H1 (cell line): ENCODE measurements at regions not wholly inside any gene's neighbourhood (a gene's known extent, or its start where the extent isn't known, plus 50 kb on each side); places are given as distances from the start of the nearest gene placed in this dataset.

ENCODE experiments used
- CTCF ChIA-PET: fragments of 300-600 bp; sonication (Branson Sonifier 250); formaldehyde crosslinking; loops from one replicate; lab custom pipeline; 2021; ENCODE audit not compliant: partially characterized antibody; lab: Charles Lee
- POLR2A ChIA-PET: fragments of 300-600 bp; sonication (Branson Sonifier 250); formaldehyde crosslinking; loops from one replicate; lab custom pipeline; 2021; ENCODE audit warnings: inconsistent platforms; ENCODE audit not compliant: partially characterized antibody; lab: Charles Lee
- DNase-seq, 2 experiments: peaks; one replicate each; pipeline versions ENCODE4 v3.0.0 to v3.0.0-alpha.2; 2010 to 2022; ENCODE audit warnings: low spot score in 2 of 2, low read depth in 1 of 2, mixed read lengths in 1 of 2
- FAIRE-seq: peaks from 2 replicates; lab custom pipeline; 2011; peaks lifted over from hg19 to GRCh38; lab: Jason Lieb, UNC
- H2AFZ ChIP-seq: 2 replicates; pipeline ENCODE4 v1.8.1; 2012; ENCODE audit warnings: low read length, inconsistent platforms
- H2AK5ac ChIP-seq: 2 replicates; pipeline ENCODE4 v1.6.1; 2013; ENCODE audit warnings: low read depth, low read length
- H2BK120ac ChIP-seq: replicated peaks from 2 replicates; pipeline ENCODE3; 2013; ENCODE audit warnings: low read depth, low read length, inconsistent platforms
- H2BK12ac ChIP-seq: 2 replicates; pipeline ENCODE4 v1.6.1; 2013; ENCODE audit warnings: low read depth, low read length
- H2BK15ac ChIP-seq: 2 replicates; pipeline ENCODE4 v1.6.1; 2013; ENCODE audit warnings: low read length
- H2BK20ac ChIP-seq: 2 replicates; pipeline ENCODE4 v1.6.1; 2013; ENCODE audit warnings: low read length
- H2BK5ac ChIP-seq: 2 replicates; pipeline ENCODE4 v1.6.1; 2013; ENCODE audit warnings: low read depth, low read length
- H3K14ac ChIP-seq: 2 replicates; pipeline ENCODE4 v1.6.1; 2013; ENCODE audit warnings: inconsistent platforms; ENCODE audit not compliant: insufficient read length
- H3K18ac ChIP-seq: 2 replicates; pipeline ENCODE4 v1.6.1; 2013; ENCODE audit warnings: low read length; ENCODE audit errors: extremely low read depth
- H3K23ac ChIP-seq: 2 replicates; pipeline ENCODE4 v1.6.1; 2013; ENCODE audit warnings: inconsistent platforms; ENCODE audit not compliant: insufficient read length
- H3K23me2 ChIP-seq: 2 replicates; pipeline ENCODE4 v1.6.1; 2013; ENCODE audit warnings: low read depth, low read length
- H3K27ac ChIP-seq: 2 replicates; pipeline ENCODE4 v1.6.1; 2011; ENCODE audit warnings: low read depth, low read length, inconsistent platforms
- H3K27me3 ChIP-seq, 4 experiments: replicated peaks in 1 of 4; 1 replicate in 1 of 4; 2 replicates in 3 of 4; pipeline versions ENCODE4 v1.6.1 to v1.8.1; 2011 to 2013; ENCODE audit warnings: low read length in 3 of 4, mild to moderate bottlenecking in 3 of 4, inconsistent platforms in 2 of 4, mixed read lengths in 2 of 4, moderate library complexity in 1 of 4; ENCODE audit not compliant: control insufficient read depth in 3 of 4, insufficient read depth in 3 of 4; ENCODE audit errors: extremely low read depth in 1 of 4
- H3K36me3 ChIP-seq, 4 experiments: 2 replicates each; pipeline versions ENCODE4 v1.6.1 to v1.8.1; 2011 to 2013; ENCODE audit warnings: mild to moderate bottlenecking in 4 of 4, low read length in 3 of 4, moderate library complexity in 2 of 4, control low read depth in 1 of 4, inconsistent platforms in 1 of 4; ENCODE audit not compliant: insufficient read depth in 4 of 4, control insufficient read depth in 2 of 4
- H3K4ac ChIP-seq: replicated peaks from 2 replicates; pipeline ENCODE3; 2013; ENCODE audit warnings: low read length, low read depth, mixed read lengths, inconsistent platforms; ENCODE audit not compliant: insufficient read length
- H3K4me1 ChIP-seq, 4 experiments: replicated peaks in 1 of 4; 1 replicate in 1 of 4; 2 replicates in 3 of 4; pipeline versions ENCODE4 v1.6.1 to v1.8.1; 2011 to 2013; ENCODE audit warnings: low read length in 3 of 4, inconsistent platforms in 2 of 4, mixed read lengths in 1 of 4; ENCODE audit not compliant: insufficient read depth in 4 of 4, control insufficient read depth in 3 of 4
- H3K4me2 ChIP-seq, 2 experiments: 2 replicates each; pipeline versions ENCODE4 v1.6.1 to v1.8.1; 2011 to 2013; ENCODE audit warnings: low read depth in 2 of 2, low read length in 2 of 2, control low read depth in 1 of 2, inconsistent platforms in 1 of 2, mild to moderate bottlenecking in 1 of 2; ENCODE audit not compliant: insufficient read depth in 1 of 2
- H3K4me3 ChIP-seq, 4 experiments: fragments of 200-600, 300-600 bp in 1 of 4; sonication (generic), shearing (Covaris generic), sonication (Bioruptor Twin) in 1 of 4; 2 replicates each; pipeline versions ENCODE4 v1.5.1 to v1.8.1; 2011 to 2016; ENCODE audit warnings: low read length in 4 of 4, low read depth in 3 of 4, control low read depth in 2 of 4, inconsistent platforms in 2 of 4, mild to moderate bottlenecking in 2 of 4, mixed read lengths in 1 of 4, moderate library complexity in 1 of 4; ENCODE audit not compliant: insufficient read depth in 2 of 4; ENCODE audit errors: extremely low read depth in 1 of 4
- H3K56ac ChIP-seq: replicated peaks from 2 replicates; pipeline ENCODE3; 2013; ENCODE audit warnings: low read depth, mild to moderate bottlenecking, mixed read lengths, low read length, inconsistent platforms; ENCODE audit not compliant: insufficient read length
- H3K79me1 ChIP-seq: 2 replicates; pipeline ENCODE4 v1.6.1; 2013; ENCODE audit warnings: low read depth, low read length, control low read depth
- H3K79me2 ChIP-seq, 2 experiments: 2 replicates each; pipeline versions ENCODE4 v1.6.1 to v1.8.1; 2012 to 2013; ENCODE audit warnings: low read length in 2 of 2, mild to moderate bottlenecking in 2 of 2, inconsistent platforms in 1 of 2; ENCODE audit not compliant: insufficient read depth in 2 of 2, control insufficient read depth in 1 of 2
- H3K9ac ChIP-seq, 4 experiments: replicated peaks in 1 of 4; 1 replicate in 1 of 4; 2 replicates in 3 of 4; pipeline versions ENCODE4 v1.6.1 to v1.8.1; 2011 to 2013; ENCODE audit warnings: low read depth in 3 of 4, low read length in 3 of 4, control low read depth in 2 of 4, mild to moderate bottlenecking in 2 of 4, moderate library complexity in 2 of 4, inconsistent platforms in 1 of 4; ENCODE audit errors: extremely low read depth in 1 of 4
- H3K9me3 ChIP-seq, 2 experiments: 2 replicates each; pipeline versions ENCODE4 v1.6.1 to v1.8.1; 2012 to 2013; ENCODE audit warnings: mild to moderate bottlenecking in 2 of 2, moderate library complexity in 2 of 2, control low read depth in 1 of 2, inconsistent platforms in 1 of 2, low read depth in 1 of 2, low read length in 1 of 2, mixed read lengths in 1 of 2; ENCODE audit not compliant: insufficient read depth in 2 of 2
- H4K20me1 ChIP-seq, 2 experiments: replicated peaks in 1 of 2; 2 replicates each; pipeline versions ENCODE3 to v1.8.1; 2011 to 2013; ENCODE audit warnings: inconsistent platforms in 2 of 2, low read length in 2 of 2, mild to moderate bottlenecking in 1 of 2; ENCODE audit not compliant: insufficient read depth in 2 of 2, control insufficient read depth in 1 of 2
- H4K5ac ChIP-seq: 2 replicates; pipeline ENCODE4 v1.6.1; 2013; ENCODE audit warnings: low read length, low read depth, mixed read lengths, inconsistent platforms; ENCODE audit not compliant: insufficient read length
- H4K8ac ChIP-seq: 2 replicates; pipeline ENCODE4 v1.8.0; 2013; ENCODE audit warnings: mild to moderate bottlenecking, moderate library complexity, low read length, inconsistent platforms; ENCODE audit not compliant: insufficient read depth; ENCODE audit errors: extremely low read depth
- H4K91ac ChIP-seq: replicated peaks from 2 replicates; pipeline ENCODE3; 2013; ENCODE audit warnings: low read length, mixed read lengths, inconsistent platforms; ENCODE audit not compliant: insufficient read length
- ATF3 ChIP-seq: IDR thresholded peaks from 2 replicates; pipeline ENCODE4 v1.6.1; 2011; ENCODE audit warnings: low read depth, mild to moderate bottlenecking, low read length; ENCODE audit not compliant: insufficient read depth
- BACH1 ChIP-seq: IDR thresholded peaks from 2 replicates; pipeline ENCODE4 v1.6.1; 2012; ENCODE audit warnings: low read length, improper control_type of control experiment
- BRCA1 ChIP-seq: IDR thresholded peaks from 2 replicates; pipeline ENCODE4 v1.6.1; 2012; ENCODE audit warnings: low read depth, low read length, improper control_type of control experiment
- CBX5 ChIP-seq: fragments of 300-800, 300-1000 bp; sonication (generic); IDR thresholded peaks from 2 replicates; pipeline ENCODE4 v1.7.1; 2016; ENCODE audit warnings: antibody characterized with exemption, low read length, low read depth
- GABPA ChIP-seq: IDR thresholded peaks from 2 replicates; pipeline ENCODE4 v1.6.1; 2011; ENCODE audit warnings: mild to moderate bottlenecking, low read length, moderate library complexity, borderline replicate concordance; ENCODE audit not compliant: insufficient read depth
- GTF2F1 ChIP-seq: IDR thresholded peaks from 2 replicates; pipeline ENCODE4 v1.6.1; 2012; ENCODE audit warnings: low read depth, low read length, improper control_type of control experiment, borderline replicate concordance
- JUN ChIP-seq: IDR thresholded peaks from 2 replicates; pipeline ENCODE4 v1.6.1; 2011; ENCODE audit warnings: low read depth, mild to moderate bottlenecking, improper control_type of control experiment, low read length
- KDM1A ChIP-seq: fragments of 200-600, 300-600 bp; sonication (generic); IDR thresholded peaks from 2 replicates; pipeline ENCODE4 v1.7.1; 2016; ENCODE audit warnings: mild to moderate bottlenecking, low read length, borderline replicate concordance
- POU5F1 ChIP-seq: IDR thresholded peaks from 2 replicates; pipeline ENCODE4 v1.6.1; 2011; ENCODE audit warnings: low read depth, mild to moderate bottlenecking, low read length, moderate library complexity
- RNF2 ChIP-seq: fragments of 200-900, 300-1000 bp; sonication (generic); IDR thresholded peaks from 2 replicates; pipeline ENCODE4 v1.7.1; 2016; ENCODE audit warnings: borderline replicate concordance, low read depth, mild to moderate bottlenecking, antibody characterized with exemption, low read length; ENCODE audit not compliant: poor library complexity, severe bottlenecking; ENCODE audit errors: missing control alignments
- SIX5 ChIP-seq: IDR thresholded peaks from 2 replicates; pipeline ENCODE4 v1.6.1; 2011; ENCODE audit warnings: mild to moderate bottlenecking, low read depth, low read length
- WGBS, 2 experiments: shearing (Covaris generic) in 1 of 2; methylation state at CpG; one replicate each; pipeline versions ENCODE4 v1.1.6 to v1.1.7; 2013 to 2015; ENCODE audit warnings: low lambda C conversion rate in 2 of 2, mixed read lengths in 2 of 2, inconsistent platforms in 1 of 2, low coverage in 1 of 2, missing lambda C conversion rate in 1 of 2; ENCODE audit not compliant: insufficient replicate concordance in 2 of 2, insufficient coverage in 1 of 2, insufficient read length in 1 of 2; ENCODE audit errors: extremely low coverage in 1 of 2, missing lambda C conversion rate in 1 of 2; 5-methylcytosine and 5-hydroxymethylcytosine counted together

- no peaks in the 10 kb centered on the region for H3K79me2 ChIP-seq
- no peak overlapping the region for H3K4me3 ChIP-seq
- H3K79me1 ChIP-seq = no peaks in the 10 kb centered on the region
- H3K9ac ChIP-seq = no peak overlapping the region
- no peaks in the 10 kb centered on the region for H4K20me1 ChIP-seq
- no peak overlapping the region for H3K56ac ChIP-seq
- no peak overlapping the region for H2BK12ac ChIP-seq
- POLR2A ChIA-PET = no interaction called here
- H3K23me2 ChIP-seq = no peaks in the 10 kb centered on the region
- no peak overlapping the region for H3K14ac ChIP-seq
- H2BK15ac ChIP-seq = no peak overlapping the region
- peaks cover 0 to 3% of the 10 kb centered on the region in 2 experiments; a peak in 1 of 4 replicates for H3K9me3 ChIP-seq
- no peak overlapping the region for H3K27ac ChIP-seq
- H4K8ac ChIP-seq = no peak overlapping the region
- H3K18ac ChIP-seq = no peak overlapping the region
- TF ChIP-seq GABPA = no peak
- no peak for TF ChIP-seq GTF2F1
- no peak for TF ChIP-seq BACH1
- no peak for TF ChIP-seq CBX5
- no peak for TF ChIP-seq ATF3
- no peak for TF ChIP-seq BRCA1
- TF ChIP-seq POU5F1 = no peak
- TF ChIP-seq KDM1A = no peak
- TF ChIP-seq RNF2 = no peak
- no peak for TF ChIP-seq JUN
- TF ChIP-seq SIX5 = no peak
- TF ChIP-seq, all 59 proteins: peak for 0
- DNase-seq (no peak), FAIRE-seq (no peak)
- no peak overlapping the region for H3K4me2 ChIP-seq
- CTCF ChIA-PET = interaction anchor here (0.6 to 0.8 kb wide), 2 partner anchors 44 to 132 kb away, joined by 3 read pairs; no protein-coding TSS in a partner anchor
- H3K36me3 ChIP-seq = no peaks in the 10 kb centered on the region; a peak in 1 of 8 replicates
- H2BK20ac ChIP-seq = no peak overlapping the region
- H2AK5ac ChIP-seq = no peak overlapping the region
- H3K27me3 ChIP-seq = no peaks in the 10 kb centered on the region
- 86% methylated on average over 1 of the region's 1 CpG; no CpG with 5 or more reads in 1 of the 2 experiments for WGBS, 2 experiments
- no peak overlapping the region for H4K5ac ChIP-seq
- H2BK5ac ChIP-seq = no peak overlapping the region
- no peak overlapping the region for H4K91ac ChIP-seq
- no peak overlapping the region for H2AFZ ChIP-seq
- H3K23ac ChIP-seq = no peak overlapping the region
- no peaks in the 10 kb centered on the region for H3K4me1 ChIP-seq
- H2BK120ac ChIP-seq = no peak overlapping the region
- H3K4ac ChIP-seq = no peak overlapping the region
These were observed 171.4 kb downstream of the EDEM1 start for GRCh38 chr3:5358911-5359310.
